Neural cell (in vitro differentiated cells): ENCODE measurements at regions not wholly inside any gene's neighbourhood (a gene's known extent, or its start where the extent isn't known, plus 50 kb on each side); places are given as distances from the start of the nearest gene placed in this dataset.

Source experiments
- H2AFZ ChIP-seq: fragments of 200-600, 300-800 bp; sonication (generic), shearing (Covaris generic); 2 replicates; pipeline ENCODE4 v1.6.0; 2014; ENCODE audit warnings: low read depth, mild to moderate bottlenecking, antibody characterized with exemption, low read length, moderate library complexity
- H3F3A ChIP-seq: fragments of 200-600 bp; shearing (Covaris generic); 2 replicates; pipeline ENCODE4 v1.6.1; 2016; ENCODE audit warnings: mild to moderate bottlenecking, moderate library complexity, mixed read lengths, antibody characterized with exemption, low read length; ENCODE audit not compliant: insufficient read depth, poor library complexity, severe bottlenecking
- H3K27ac ChIP-seq: fragments of 200-600, 300-800 bp; sonication (generic), shearing (Covaris generic); 2 replicates; pipeline ENCODE4 v1.5.1; 2014; ENCODE audit warnings: mild to moderate bottlenecking, low read length, moderate library complexity
- H3K27me3 ChIP-seq: fragments of 300-800, 200-600 bp; sonication (generic), shearing (Covaris generic); 2 replicates; pipeline ENCODE4 v1.6.0; 2014; ENCODE audit warnings: mild to moderate bottlenecking, low read depth, low read length, moderate library complexity; ENCODE audit not compliant: insufficient read depth
- H3K36me3 ChIP-seq: fragments of 300-800, 200-600 bp; sonication (generic), shearing (Covaris generic); 2 replicates; pipeline ENCODE4 v1.5.1; 2014; ENCODE audit warnings: mild to moderate bottlenecking, antibody characterized with exemption, low read length, moderate library complexity; ENCODE audit not compliant: insufficient read depth
- H3K4me2 ChIP-seq: fragments of 300-800, 200-600 bp; sonication (generic), shearing (Covaris generic); 2 replicates; pipeline ENCODE4 v1.6.0; 2014; ENCODE audit warnings: mild to moderate bottlenecking, low read length
- H3K4me3 ChIP-seq: fragments of 300-800, 200-600 bp; sonication (generic), shearing (Covaris generic); 2 replicates; pipeline ENCODE4 v1.5.1; 2014; ENCODE audit warnings: mild to moderate bottlenecking, low read length, moderate library complexity
- H3K79me2 ChIP-seq: fragments of 200-600 bp; shearing (Covaris generic); replicated peaks from 2 replicates; pipeline ENCODE4 v1.6.0; 2014; ENCODE audit warnings: mild to moderate bottlenecking, low read length, moderate library complexity; ENCODE audit not compliant: insufficient read depth
- H3K9ac ChIP-seq: fragments of 300-800, 200-600 bp; sonication (generic), shearing (Covaris generic); 2 replicates; pipeline ENCODE4 v1.6.1; 2016; ENCODE audit warnings: mild to moderate bottlenecking, low read length, mixed read lengths
- H3K9me2 ChIP-seq: fragments of 200-600 bp; shearing (Covaris generic); 2 replicates; pipeline ENCODE4 v1.6.1; 2016; ENCODE audit warnings: mild to moderate bottlenecking, low read length, mixed read lengths; ENCODE audit not compliant: insufficient read depth
- H3K9me3 ChIP-seq: fragments of 200-600, 300-800 bp; sonication (generic), shearing (Covaris generic); 2 replicates; pipeline ENCODE4 v1.6.1; 2016; ENCODE audit warnings: mild to moderate bottlenecking, mixed run types, low read length, moderate library complexity, mixed read lengths
- H4K20me1 ChIP-seq: fragments of 200-600 bp; shearing (Covaris generic); 2 replicates; pipeline ENCODE4 v1.6.1; 2016; ENCODE audit warnings: mild to moderate bottlenecking, mixed run types; ENCODE audit not compliant: insufficient read depth
- CTCF ChIP-seq: fragments of 450-650 bp; IDR thresholded peaks from 2 replicates; pipeline ENCODE4 v1.5.1; 2014; ENCODE audit warnings: antibody characterized with exemption, mild to moderate bottlenecking, moderate library complexity; ENCODE audit not compliant: poor library complexity, severe bottlenecking
- EP300 ChIP-seq: fragments of 450-650 bp; conservative IDR thresholded peaks from 2 replicates; pipeline ENCODE4 v1.6.1; 2014; ENCODE audit warnings: antibody characterized with exemption, mild to moderate bottlenecking, moderate library complexity; ENCODE audit not compliant: poor library complexity, severe bottlenecking
- EZH2 ChIP-seq: fragments of 200-600, 300-800 bp; shearing (Covaris generic), sonication (generic); IDR thresholded peaks from 2 replicates; pipeline ENCODE4 v1.6.1; 2014; ENCODE audit warnings: antibody characterized with exemption, low read length, borderline replicate concordance, mild to moderate bottlenecking; ENCODE audit not compliant: insufficient read depth, poor library complexity, severe bottlenecking
- MXI1 ChIP-seq: fragments of 450-650 bp; conservative IDR thresholded peaks from 2 replicates; pipeline ENCODE4 v1.6.1; 2014; ENCODE audit warnings: antibody characterized with exemption, mild to moderate bottlenecking; ENCODE audit not compliant: poor library complexity, severe bottlenecking
- POLR2AphosphoS5 ChIP-seq: IDR thresholded peaks from 2 replicates; pipeline ENCODE4 v1.6.1; 2012
- RAD21 ChIP-seq: fragments of 450-650 bp; conservative IDR thresholded peaks from 2 replicates; pipeline ENCODE4 v1.6.1; 2014; ENCODE audit warnings: antibody characterized with exemption, mild to moderate bottlenecking, moderate library complexity
- REST ChIP-seq: IDR thresholded peaks from 2 replicates; pipeline ENCODE4 v1.6.1; 2012; ENCODE audit warnings: borderline replicate concordance
- SMC3 ChIP-seq: fragments of 450-650 bp; conservative IDR thresholded peaks from 2 replicates; pipeline ENCODE4 v1.6.1; 2014; ENCODE audit warnings: antibody characterized with exemption, mild to moderate bottlenecking, moderate library complexity; ENCODE audit not compliant: poor library complexity
- TAF1 ChIP-seq: IDR thresholded peaks from 2 replicates; pipeline ENCODE4 v1.6.1; 2012; ENCODE audit warnings: low read depth

- no peak overlapping the region for H3K9ac ChIP-seq
- H3K4me3 ChIP-seq: no peak overlapping the region
- no peaks in the 10 kb centered on the region for H3K9me3 ChIP-seq
- H3F3A ChIP-seq: no peaks in the 10 kb centered on the region
- no peak overlapping the region for H2AFZ ChIP-seq
- no peak overlapping the region for H3K27ac ChIP-seq
- H3K27me3 ChIP-seq: no peaks in the 10 kb centered on the region
- no peaks in the 10 kb centered on the region for H3K79me2 ChIP-seq
- no peaks in the 10 kb centered on the region for H3K9me2 ChIP-seq
- TF ChIP-seq CTCF (no peak), MXI1 (no peak), REST (no peak), RAD21 (no peak), POLR2AphosphoS5 (no peak), EP300 (no peak), TAF1 (no peak), SMC3 (no peak), EZH2 (no peak)
- no peaks in the 10 kb centered on the region for H3K36me3 ChIP-seq
- no peak overlapping the region for H3K4me2 ChIP-seq
- H4K20me1 ChIP-seq: no peaks in the 10 kb centered on the region
These were observed 357.2 kb downstream of the ZSWIM6 start for GRCh38 chr5:61689153-61689846.

GRCh38 chr5:61697809-61698558 is 365.9 kb downstream of the ZSWIM6 start:
- H3K4me3 ChIP-seq: no peak overlapping the region
- no peak overlapping the region for H3K27ac ChIP-seq
- no peaks in the 10 kb centered on the region for H3F3A ChIP-seq
- H3K9ac ChIP-seq: no peak overlapping the region
- H3K9me3 ChIP-seq: no peaks in the 10 kb centered on the region
- H3K4me2 ChIP-seq: no peak overlapping the region
- H3K27me3 ChIP-seq: no peaks in the 10 kb centered on the region
- H3K79me2 ChIP-seq: no peaks in the 10 kb centered on the region
- H4K20me1 ChIP-seq: no peaks in the 10 kb centered on the region
- no peaks in the 10 kb centered on the region for H3K36me3 ChIP-seq
- TF ChIP-seq EP300: no peak
- H2AFZ ChIP-seq: no peak overlapping the region
- H3K9me2 ChIP-seq: no peaks in the 10 kb centered on the region
